ENCODE measurements at regions not wholly inside any gene's neighbourhood (a gene's known extent, or its start where the extent isn't known, plus 50 kb on each side); places are given as distances from the start of the nearest gene placed in this dataset.

DNA sequence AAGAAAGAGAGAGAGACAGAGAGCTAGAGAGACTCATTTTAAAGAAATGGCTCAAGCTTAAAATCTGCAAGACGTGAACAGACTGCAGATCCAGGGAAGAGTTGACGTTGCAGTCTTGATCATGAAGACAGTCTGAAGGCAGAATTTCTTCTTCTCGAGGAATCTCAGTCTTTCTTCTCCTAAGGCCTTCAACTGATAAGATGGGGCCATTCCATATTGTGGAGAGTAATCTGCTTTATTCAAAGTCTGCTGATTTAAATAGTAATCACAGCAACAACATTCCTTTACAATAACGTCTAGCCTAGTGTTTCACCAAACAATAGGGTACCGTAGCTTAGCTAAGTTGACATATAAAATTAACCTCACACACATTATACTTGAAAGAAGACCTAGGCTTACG is 208.4 kb upstream of the ADAMTS3 start:
- no peaks in the 10 kb centered on the region for H3K79me1 ChIP-seq (ENCODE audit: insufficient read depth, low read depth, low read length, poor library complexity, severe bottlenecking)
- Mint-ChIP-seq H3K4me3 (no peak overlapping the region), H3K4me1 (no peaks in the 10 kb centered on the region), H3K27me3 (ENCODE audit: low read depth) (no peaks in the 10 kb centered on the region), H3K27ac (no peak overlapping the region), H3K9me3 (no peaks in the 10 kb centered on the region; a peak in 1 of 5 replicates), H3K36me3 (ENCODE audit: insufficient read depth in 1 of 3, low read depth in 3 of 3) (0 out of 7 replicates have a peak, but pooled peaks cover 0 to 3% (median 0%) of the 10 kb centered on the region in 3 experiments)
- H3K9me3 ChIP-seq (ENCODE audit: control insufficient read depth, low read depth, low read length), result no peaks in the 10 kb centered on the region
- no peak overlapping the region for H2AFZ ChIP-seq (ENCODE audit: low read length)
- no peak overlapping the region for H3K4ac ChIP-seq (ENCODE audit: low read depth, low read length)
- H4K5ac ChIP-seq (ENCODE audit: insufficient read length, low read depth, low read length), result no peak overlapping the region
- no peak overlapping the region for H3K56ac ChIP-seq (ENCODE audit: insufficient read length, low read depth, low read length)
- H2BK120ac ChIP-seq (ENCODE audit: low read depth, low read length, poor library complexity, severe bottlenecking), result no peak overlapping the region
- no peak overlapping the region for H3K23ac ChIP-seq (ENCODE audit: insufficient read length, low read depth, low read length)
- no peak overlapping the region for H2BK15ac ChIP-seq (ENCODE audit: low read depth, low read length)
- H2BK20ac ChIP-seq (ENCODE audit: low read depth, low read length, poor library complexity, severe bottlenecking), result no peak overlapping the region
- no peak overlapping the region for H2AK5ac ChIP-seq (ENCODE audit: insufficient read length, low read length)
- H3T11ph ChIP-seq (ENCODE audit: low read length), result no peak overlapping the region
- H4K8ac ChIP-seq (replicated peaks; ENCODE audit: insufficient read length, low read depth, low read length), result no peak overlapping the region
- no peak for DNase-seq
- no peaks in the 10 kb centered on the region for H4K20me1 ChIP-seq (ENCODE audit: control insufficient read depth, insufficient read depth, insufficient read length)
- no peak overlapping the region for H3K9ac ChIP-seq (ENCODE audit: extremely low read depth, insufficient read length, low read length)
- no CpG with 5 or more reads among the region's 6 CpGs for WGBS (ENCODE audit: extremely low coverage, insufficient read length, low lambda C conversion rate)
- no peak overlapping the region for H3K14ac ChIP-seq (ENCODE audit: insufficient read depth, low read length)
- H3K4me1 ChIP-seq (ENCODE audit: insufficient read depth, low read length), result no peaks in the 10 kb centered on the region
- no peak overlapping the region for H4K91ac ChIP-seq (ENCODE audit: insufficient read length, low read depth, low read length)
- H3K79me2 ChIP-seq (ENCODE audit: insufficient read depth, low read length), result no peaks in the 10 kb centered on the region
- no peak overlapping the region for H2BK12ac ChIP-seq (ENCODE audit: insufficient read length, low read depth, low read length)
- no peak for TF ChIP-seq CTCF (conservative IDR thresholded peaks at IDR 0.05)
- no peaks in the 10 kb centered on the region for H3K23me2 ChIP-seq (ENCODE audit: insufficient read length, low read depth, low read length, poor library complexity, severe bottlenecking)
- no peak overlapping the region for H3K18ac ChIP-seq (ENCODE audit: insufficient read length, low read depth, low read length)
- H3K27ac ChIP-seq (ENCODE audit: insufficient read length, low read depth, low read length), result no peak overlapping the region
- no peak overlapping the region for H3K4me2 ChIP-seq (ENCODE audit: insufficient read depth, insufficient read length, low read length)
- H2BK5ac ChIP-seq (ENCODE audit: insufficient read length, low read length), result no peak overlapping the region
- H3K27me3 ChIP-seq (ENCODE audit: insufficient read depth, low read length), result no peaks in the 10 kb centered on the region

Measured in H9 (cell line).